B cell (primary cell): ENCODE measurements at regions not wholly inside any gene's neighbourhood (a gene's known extent, or its start where the extent isn't known, plus 50 kb on each side); places are given as distances from the start of the nearest gene placed in this dataset.
A peak's percentile ranks its signal among the peaks of the same experiment; 100 is the strongest.

Experiments
- ATAC-seq: fragments of 200-7000 bp; cut with Tn5 transposase; one replicate; pipeline ENCODE4 v1.10.0; 2021; ENCODE audit warnings: low read depth, mild to moderate bottlenecking, moderate number of reproducible peaks, moderate library complexity
- CTCF ChIA-PET: fragments of 350-600 bp; sonication (Branson Sonifier 250); formaldehyde crosslinking; loops from one replicate; lab custom pipeline; 2021; ENCODE audit warnings: antibody characterized with exemption, inconsistent platforms; lab: Charles Lee
- POLR2A ChIA-PET: fragments of 350-600 bp; sonication (Branson Sonifier 250); formaldehyde crosslinking; loops from one replicate; lab custom pipeline; 2021; ENCODE audit warnings: antibody characterized with exemption; lab: Charles Lee
- DNase-seq: peaks from one replicate; pipeline ENCODE4 v3.0.0; 2013
- H2AFZ ChIP-seq: 2 replicates; pipeline ENCODE4 v1.6.1; 2012; ENCODE audit warnings: mild to moderate bottlenecking, low read depth, low read length; ENCODE audit not compliant: insufficient read depth, poor library complexity, severe bottlenecking
- H3K27ac ChIP-seq, 2 donors: 1 replicate in 1 of 2; 2 replicates in 1 of 2; pipeline ENCODE4 v1.5.1; 2012 to 2013; ENCODE audit warnings: low read length in 2 of 2, mild to moderate bottlenecking in 2 of 2, moderate library complexity in 1 of 2
- H3K27me3 ChIP-seq, 4 experiments: fragments of 200-600 bp in 1 of 4; sonication (generic) in 1 of 4; replicated peaks in 1 of 4; 1 replicate in 2 of 4; 2 replicates in 2 of 4; pipeline versions ENCODE4 v1.6.1 to v1.7.0; 2013 to 2016; ENCODE audit warnings: low read length in 3 of 4, mild to moderate bottlenecking in 2 of 4, mixed read lengths in 1 of 4, moderate library complexity in 1 of 4; ENCODE audit not compliant: insufficient read depth in 4 of 4, control insufficient read depth in 3 of 4; ENCODE audit errors: control extremely low read depth in 1 of 4
- H3K36me3 ChIP-seq, 2 experiments: replicated peaks in 1 of 2; 1 replicate in 1 of 2; 2 replicates in 1 of 2; pipeline versions ENCODE4 v1.6.1 to v1.7.1; 2013; ENCODE audit warnings: low read length in 1 of 2; ENCODE audit not compliant: insufficient read depth in 2 of 2, control insufficient read depth in 1 of 2; ENCODE audit errors: control extremely low read depth in 1 of 2, extremely low read depth in 1 of 2
- H3K4me1 ChIP-seq, 2 donors: fragments of 200-600 bp in 1 of 2; sonication (generic) in 1 of 2; 1 replicate in 1 of 2; 2 replicates in 1 of 2; pipeline versions ENCODE4 v1.5.1 to v1.6.1; 2013 to 2017; ENCODE audit warnings: low read length in 2 of 2; ENCODE audit not compliant: control insufficient read depth in 2 of 2, insufficient read depth in 2 of 2
- H3K4me2 ChIP-seq: replicated peaks from 2 replicates; pipeline ENCODE3; 2012; ENCODE audit warnings: mild to moderate bottlenecking, low read depth, low read length; ENCODE audit not compliant: poor library complexity, severe bottlenecking
- H3K4me3 ChIP-seq, 5 experiments: fragments of 200-600 bp in 1 of 5; sonication (generic) in 1 of 5; 1 replicate in 3 of 5; 2 replicates in 2 of 5; pipeline versions ENCODE4 v1.5.1 to v1.7.0; 2011 to 2016; ENCODE audit warnings: low read length in 4 of 5, mild to moderate bottlenecking in 4 of 5, low read depth in 2 of 5, control low read depth in 1 of 5, moderate library complexity in 1 of 5; ENCODE audit not compliant: insufficient read depth in 1 of 5; ENCODE audit errors: control extremely low read depth in 1 of 5, extremely low read depth in 1 of 5
- H3K79me2 ChIP-seq: fragments of 200-600 bp; sonication (generic); one replicate; pipeline ENCODE4 v1.6.0; 2016; ENCODE audit warnings: low read length; ENCODE audit not compliant: control insufficient read depth, insufficient read depth
- H3K9ac ChIP-seq: fragments of 200-600 bp; sonication (generic); 2 replicates; pipeline ENCODE4 v1.6.1; 2017; ENCODE audit warnings: mild to moderate bottlenecking, low read length, moderate library complexity
- H3K9me3 ChIP-seq, 3 donors: one replicate each; pipeline versions ENCODE4 v1.6.1 to v1.7.1; 2013; ENCODE audit warnings: low read length in 2 of 3; ENCODE audit not compliant: control insufficient read depth in 2 of 3, insufficient read depth in 1 of 3; ENCODE audit errors: control extremely low read depth in 1 of 3
- H4K20me1 ChIP-seq: 2 replicates; pipeline ENCODE4 v1.6.0; 2012; ENCODE audit warnings: mild to moderate bottlenecking, low read length; ENCODE audit not compliant: insufficient read depth, control insufficient read depth, poor library complexity, severe bottlenecking
- H3K27ac Mint-ChIP-seq: one replicate; pipeline ENCODE4 v1.8.0; 2021; ENCODE audit warnings: mixed read lengths
- H3K27me3 Mint-ChIP-seq: one replicate; pipeline ENCODE4 v1.8.0; 2021; ENCODE audit warnings: mixed read lengths
- H3K4me1 Mint-ChIP-seq: one replicate; pipeline ENCODE4 v1.8.0; 2021; ENCODE audit warnings: mixed read lengths
- H3K4me3 Mint-ChIP-seq: one replicate; pipeline ENCODE4 v1.8.0; 2021; ENCODE audit warnings: mixed read lengths
- H3K9me3 Mint-ChIP-seq: one replicate; pipeline ENCODE4 v1.8.0; 2022; ENCODE audit warnings: mixed read lengths; ENCODE audit not compliant: insufficient read depth
- CTCF ChIP-seq: fragments of 200-600 bp; IDR thresholded peaks from one replicate; pipeline ENCODE4 v1.8.0; 2022; ENCODE audit warnings: antibody characterized with exemption, mild to moderate bottlenecking
- EZH2 ChIP-seq: IDR thresholded peaks from 2 replicates; pipeline ENCODE4 v1.6.1; 2012; ENCODE audit warnings: borderline replicate concordance, low read depth, mild to moderate bottlenecking, moderate library complexity, low read length; ENCODE audit not compliant: insufficient read depth, poor library complexity, severe bottlenecking
- WGBS: methylation state at CpG from one replicate; pipeline ENCODE4 v1.1.5; 2013; ENCODE audit warnings: missing lambda C conversion rate; ENCODE audit not compliant: insufficient coverage; 5-methylcytosine and 5-hydroxymethylcytosine counted together
- intact Hi-C: fragments of 100-400 bp; cut with micrococcal nuclease; formaldehyde crosslinking; loops from one replicate; pipeline ENCODE4 v1.10.0; 2022

DNA sequence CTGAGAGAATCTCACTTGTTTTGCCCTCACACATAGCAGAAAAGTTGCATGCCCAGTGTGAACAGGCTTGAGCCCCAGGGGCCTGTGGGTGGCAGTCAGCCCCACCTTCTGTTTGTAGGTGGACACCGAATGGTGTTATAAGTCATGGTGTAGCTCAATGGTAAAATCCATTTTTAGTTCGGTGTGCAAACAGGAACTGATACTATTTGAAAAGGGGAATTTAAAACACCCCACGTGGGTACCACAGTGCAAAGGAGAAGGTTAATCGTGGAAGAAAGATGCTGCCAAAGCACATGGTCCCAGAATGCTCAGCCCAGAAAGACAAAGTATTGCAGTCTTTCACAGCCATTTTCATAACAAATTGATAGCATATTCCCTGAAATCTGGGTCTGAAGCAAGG is 71.8 kb upstream of the GZMB start:
- peaks cover 0 to 9% (median 4%) of the 10 kb centered on the region in 3 donors for H3K9me3 ChIP-seq
- DNase-seq (peak; percentile 84), ATAC-seq (peak; percentile 91)
- H3K27ac ChIP-seq: peak overlapping the region; percentile 77 to 85
- no peaks in the 10 kb centered on the region for H3K27me3 ChIP-seq
- H3K36me3 ChIP-seq: no peaks in the 10 kb centered on the region
- no peaks in the 10 kb centered on the region for H4K20me1 ChIP-seq
- WGBS: 0% methylated on average over 2 of the region's 4 CpGs
- H3K4me1 ChIP-seq: peaks cover 39 to 42% of the 10 kb centered on the region in 2 donors
- H3K4me3 Mint-ChIP-seq: peak overlapping the region; percentile 65
- ChIA-PET CTCF (interaction anchor here (0.5 to 10.3 kb wide), 15 partner anchors 11 to 461 kb away, joined by 3 to 145 read pairs (median 4); no protein-coding TSS in a partner anchor), POLR2A (interaction anchor here (0.6 to 1.2 kb wide), 2 partner anchors 8 to 40 kb away, joined by 3 to 8 read pairs; no protein-coding TSS in a partner anchor)
- peak overlapping the region; percentile 54 for H3K4me2 ChIP-seq
- intact Hi-C loops: loop anchor here (2.0 to 10.0 kb wide), 2 partner anchors 27 to 341 kb away; partner anchors contain the start of gene NFATC4
- H2AFZ ChIP-seq: peak overlapping the region; percentile 30
- TF ChIP-seq CTCF (no peak), EZH2 (no peak)
- H3K27me3 Mint-ChIP-seq: no peaks in the 10 kb centered on the region
- peak overlapping the region in 1 of 5 experiments; percentile 32 for H3K4me3 ChIP-seq
- H3K27ac Mint-ChIP-seq: peak overlapping the region; percentile 94
- peaks cover 52% of the 10 kb centered on the region for H3K4me1 Mint-ChIP-seq
- no peaks in the 10 kb centered on the region for H3K79me2 ChIP-seq
- H3K9me3 Mint-ChIP-seq: peaks cover 4% of the 10 kb centered on the region
- peak overlapping the region; percentile 13 for H3K9ac ChIP-seq

DNA sequence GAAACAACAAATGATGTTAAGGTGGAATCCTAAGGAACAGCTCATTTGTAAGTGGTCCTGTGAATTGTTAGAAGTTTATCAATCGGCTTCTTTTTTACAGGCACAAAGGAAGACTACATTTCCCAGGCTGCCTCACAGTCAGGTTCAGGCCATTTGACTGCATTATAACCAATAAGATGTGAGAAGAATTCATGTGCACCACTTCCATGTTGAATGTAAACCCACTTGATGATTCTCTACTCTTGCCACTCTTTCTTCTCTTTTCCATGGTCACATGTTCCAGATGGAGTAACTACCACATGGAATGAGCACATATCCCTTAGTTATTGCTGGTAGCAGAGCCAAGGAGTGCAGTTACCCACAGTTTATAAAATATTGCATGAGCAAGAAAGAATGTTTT is 67.1 kb upstream of the GZMB start:
- Mint-ChIP-seq H3K4me3 (no peak overlapping the region), H3K4me1 (peaks cover 68% of the 10 kb centered on the region), H3K27ac (peak overlapping the region; percentile 52), H3K27me3 (no peaks in the 10 kb centered on the region), H3K9me3 (peaks cover 4% of the 10 kb centered on the region)
- WGBS: no CpG with 5 or more reads among the region's 1 CpG
- H3K79me2 ChIP-seq: no peaks in the 10 kb centered on the region
- no peak overlapping the region for H2AFZ ChIP-seq
- H3K27me3 ChIP-seq: no peaks in the 10 kb centered on the region
- intact Hi-C loops: loop anchor here (10.0 kb wide), 1 partner anchor 336 kb away; the partner anchor contains the start of gene NFATC4
- TF ChIP-seq EZH2 (no peak), CTCF (no peak)
- CTCF ChIA-PET: interaction anchor here (1.3 to 3.7 kb wide), 3 partner anchors 10 to 22 kb away, joined by 5 to 31 read pairs (median 11); no protein-coding TSS in a partner anchor
- H3K4me2 ChIP-seq: peak overlapping the region; percentile 54
- H3K36me3 ChIP-seq: no peaks in the 10 kb centered on the region
- H3K9me3 ChIP-seq: peaks cover 0 to under 1% (median 0%) of the 10 kb centered on the region in 3 donors
- ATAC-seq: no peak
- no peaks in the 10 kb centered on the region for H4K20me1 ChIP-seq
- H3K27ac ChIP-seq: no peak overlapping the region
- H3K4me1 ChIP-seq: peaks cover 74 to 76% of the 10 kb centered on the region in 2 donors
- POLR2A ChIA-PET: no interaction called here
- no peak overlapping the region for H3K9ac ChIP-seq
- no peak for DNase-seq
- no peak overlapping the region for H3K4me3 ChIP-seq
